ENCODE measurements at regions not wholly inside any gene's neighbourhood (a gene's known extent, or its start where the extent isn't known, plus 50 kb on each side); places are given as distances from the start of the nearest gene placed in this dataset.
A peak's percentile ranks its signal among the peaks of the same experiment; 100 is the strongest.
"Not testable (repeated sequence)": the region's sequence is repeated elsewhere in the genome, so short reads cannot be mapped to it uniquely, and the experiment has no call there.

DNA sequence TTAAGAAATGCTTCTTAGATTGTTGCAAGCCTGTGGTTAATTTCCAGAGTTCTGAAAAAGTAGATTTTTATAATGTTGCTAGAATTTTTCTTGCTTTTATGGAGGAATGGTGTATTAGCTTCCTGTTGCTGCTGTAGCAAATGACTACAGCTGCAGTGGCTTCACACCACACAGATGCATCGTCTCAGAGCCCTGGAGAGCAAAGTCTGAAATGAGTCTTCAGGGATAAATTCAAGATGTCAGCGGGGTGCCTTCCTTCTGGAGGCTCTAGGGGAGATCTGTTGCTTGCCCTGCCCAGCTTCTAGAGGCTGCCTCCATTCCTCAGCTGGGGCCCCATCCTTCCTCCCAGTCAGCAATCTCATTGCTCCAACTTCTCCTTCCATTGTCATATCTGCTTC is 187.8 kb downstream of the ZNF516 start:
- no peak for DNase-seq

DNA sequence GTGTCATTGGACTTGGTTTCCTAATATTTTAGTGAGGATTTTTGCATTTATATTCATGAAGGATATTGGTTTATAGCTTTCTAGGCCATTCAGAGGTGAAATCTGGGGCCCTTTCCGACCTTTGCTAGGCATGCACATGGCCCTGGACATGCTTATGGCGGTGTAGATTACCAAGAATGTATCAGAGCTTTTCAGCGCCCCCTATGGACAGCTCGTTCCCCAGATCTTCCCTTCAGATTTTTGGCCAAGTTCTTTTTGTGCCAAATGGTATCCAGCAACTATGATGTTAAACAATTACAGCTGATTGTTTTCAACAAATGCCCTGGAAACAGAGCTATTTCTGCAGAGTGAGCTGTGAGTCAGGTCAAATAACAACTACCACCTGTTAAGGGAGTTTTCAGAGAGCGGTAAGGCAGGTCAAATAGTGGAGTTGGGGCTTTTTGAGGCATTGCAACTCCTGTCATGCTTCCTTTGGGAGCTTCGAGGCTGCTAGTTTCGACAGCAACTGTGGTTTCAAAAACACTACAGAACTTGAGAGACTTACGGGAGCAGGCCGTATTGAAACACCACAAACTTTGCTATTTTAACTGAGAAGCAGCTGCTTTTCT is 188.3 kb downstream of the ZNF516 start:
- DNase-seq: no peak

DNA sequence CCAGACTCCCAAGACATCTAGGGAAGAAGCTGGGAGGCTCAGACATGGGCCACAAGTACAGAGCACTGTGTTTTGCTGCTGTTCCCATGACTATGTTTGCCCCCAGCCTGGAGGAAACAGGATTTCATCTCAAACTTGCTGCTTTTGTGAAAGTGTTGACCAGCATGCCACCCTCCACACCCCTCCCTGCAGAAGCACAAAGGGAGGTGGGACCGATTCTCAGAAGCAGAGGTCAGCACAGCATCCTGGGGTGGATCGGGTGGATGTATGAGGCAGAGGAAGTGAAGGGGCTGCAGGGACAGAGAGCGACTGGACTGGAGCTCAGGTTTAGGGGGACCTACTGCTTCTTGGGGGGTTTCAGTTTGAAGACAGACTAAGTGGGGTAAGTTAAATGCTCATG is 209.2 kb downstream of the ZNF516 start:
- DNase-seq: no peak

DNA sequence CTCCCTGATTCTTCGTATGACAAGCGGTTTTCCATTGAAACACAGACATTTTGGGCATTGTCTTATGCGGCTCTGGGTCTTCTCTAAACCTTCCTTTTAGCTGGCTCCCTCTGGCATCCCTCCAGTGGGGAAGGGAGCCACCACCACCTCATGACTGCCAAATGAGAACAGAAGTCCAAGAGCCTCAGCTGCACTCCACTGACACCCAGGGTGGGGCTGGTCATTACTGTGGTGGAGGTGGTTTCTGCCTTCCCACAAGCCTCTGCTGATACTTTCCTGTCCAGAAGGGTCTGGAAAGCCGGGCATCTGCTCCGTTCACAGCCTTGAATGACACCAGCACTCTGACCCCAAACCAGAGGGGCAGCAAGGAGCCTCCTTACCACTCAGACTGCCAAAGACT is 213.5 kb downstream of the ZNF516 start:
- DNase-seq: no peak

DNA sequence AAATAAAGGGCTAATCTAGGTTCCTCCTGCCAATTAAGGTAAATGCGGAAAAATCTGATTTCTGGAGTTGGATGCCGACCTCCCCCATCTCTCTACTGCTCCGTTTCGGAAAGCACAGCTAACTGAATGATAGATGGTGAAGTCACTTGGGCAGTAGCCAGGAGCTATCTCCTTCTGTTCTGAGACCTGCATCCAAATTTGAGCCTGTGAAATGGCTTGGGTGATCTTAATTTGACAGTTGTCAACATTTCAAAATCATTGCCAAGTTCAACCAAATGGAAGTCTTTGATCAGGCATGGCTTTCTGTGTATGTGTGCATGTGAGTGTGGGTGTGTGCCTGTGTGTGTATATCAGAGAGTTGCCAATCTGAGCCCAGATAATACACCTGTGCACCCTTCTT is 217.2 kb downstream of the ZNF516 start:
- no peak for DNase-seq

DNA sequence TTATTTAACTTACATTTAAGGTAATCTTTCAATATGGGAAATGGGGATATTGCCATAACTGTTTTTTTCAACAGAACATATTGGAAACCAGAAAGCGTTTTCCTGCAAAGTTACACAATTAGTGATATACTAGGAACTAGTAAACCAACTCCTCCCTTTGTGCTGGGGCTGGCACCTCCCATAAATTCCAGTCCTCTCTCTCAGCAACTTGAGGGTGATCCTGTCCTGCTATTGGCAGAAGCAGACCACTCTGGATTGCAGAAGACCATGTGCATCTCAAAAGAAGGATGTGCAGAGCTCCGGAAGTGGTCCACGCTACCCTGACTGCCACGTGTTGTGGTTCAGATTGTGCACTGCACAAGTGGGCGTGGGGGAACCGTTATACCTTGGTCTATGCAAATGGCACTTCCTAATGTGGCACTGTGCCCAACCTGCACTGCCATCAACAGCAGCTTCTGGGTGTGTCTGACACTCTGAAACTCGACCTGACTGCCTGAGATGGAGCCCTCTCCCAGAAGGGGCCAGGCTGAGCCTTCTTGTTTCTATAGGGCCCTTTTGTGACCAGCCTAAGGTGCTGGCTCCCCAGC is 219.2 kb downstream of the ZNF516 start:
- no peak for DNase-seq

DNA sequence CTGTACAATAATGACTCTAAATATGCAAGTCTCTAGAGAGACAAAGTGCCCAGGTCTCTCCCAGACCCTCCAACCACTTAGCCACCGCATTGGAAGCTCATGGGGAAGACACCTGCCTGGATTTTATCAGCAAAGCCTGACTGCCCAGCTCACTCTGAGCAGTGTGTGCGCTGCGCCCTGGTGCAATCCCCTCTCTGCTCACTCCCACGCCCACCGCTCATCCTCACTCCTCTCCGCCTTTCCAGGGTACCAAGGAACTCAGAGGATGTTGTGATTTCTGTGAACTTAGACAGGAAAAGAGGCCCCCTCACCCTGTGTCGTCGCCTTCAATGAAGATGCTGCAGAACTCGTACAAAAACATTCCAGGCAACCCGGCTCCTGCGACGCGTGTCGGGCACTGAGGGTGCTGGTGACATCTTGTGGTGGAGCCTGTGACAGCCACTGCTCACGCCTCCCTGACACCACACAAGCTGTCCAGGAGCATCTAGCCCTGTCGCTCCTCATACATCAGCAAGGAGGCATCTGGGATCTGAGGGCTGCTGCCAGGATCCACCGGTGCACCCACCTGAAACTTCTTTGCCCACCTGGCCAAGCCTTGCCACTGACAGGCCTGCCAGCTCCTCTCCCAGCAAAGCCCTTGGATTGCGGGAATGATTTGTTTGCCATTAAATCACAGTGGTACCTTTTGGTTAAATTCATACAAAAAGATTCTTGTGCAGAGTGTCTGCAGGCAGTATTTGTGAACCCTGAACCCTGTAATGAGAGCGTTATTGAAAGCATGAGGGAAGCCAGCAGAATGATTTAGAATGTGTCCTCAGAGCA is 220.4 kb downstream of the ZNF516 start:
- DNase-seq: no peak

DNA sequence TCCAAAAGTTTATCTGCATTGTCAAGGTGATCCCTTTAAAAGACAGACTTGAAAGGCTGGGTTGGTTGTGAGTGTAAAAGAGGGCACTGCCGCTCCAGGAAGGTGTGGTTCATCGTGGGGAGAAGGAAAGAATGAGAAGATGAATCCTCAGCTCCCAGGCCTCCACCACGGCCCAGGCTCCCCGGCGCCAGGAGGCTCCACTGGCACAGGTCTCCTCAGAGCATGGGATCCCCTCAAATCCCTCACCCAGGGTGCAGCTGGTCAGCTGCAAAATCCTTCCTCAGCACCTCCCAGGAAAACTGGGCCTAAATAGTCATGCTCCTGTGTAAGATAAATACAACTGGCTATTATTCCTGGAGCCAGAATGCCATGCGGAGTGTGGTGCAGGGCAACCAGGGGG is 221.1 kb downstream of the ZNF516 start:
- DNase-seq: no peak

DNA sequence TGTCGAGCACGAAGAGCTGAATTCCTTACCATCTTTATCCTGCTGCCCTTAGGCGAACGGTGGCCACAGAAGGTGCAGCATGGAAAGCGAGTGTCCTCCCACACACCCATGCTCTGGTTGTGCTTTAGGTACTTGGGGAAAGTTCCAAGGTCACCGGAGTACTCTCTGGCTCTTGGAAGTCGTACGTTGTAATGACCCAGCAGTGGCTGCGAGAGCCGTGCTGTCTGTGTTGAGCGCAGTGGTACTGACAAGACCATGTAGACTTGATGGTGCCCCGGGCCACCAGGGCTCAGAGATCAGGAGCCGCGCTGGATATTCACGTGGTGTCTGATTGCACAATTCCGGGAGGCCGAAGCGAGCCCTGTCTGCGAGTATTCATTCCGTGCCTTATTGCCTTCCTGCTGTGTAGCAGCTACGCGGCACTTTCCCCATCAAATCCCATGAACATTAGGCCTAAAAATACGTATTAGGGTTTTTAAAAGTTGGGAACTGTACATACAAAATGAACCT is 222.0 kb downstream of the ZNF516 start:
- no peak for DNase-seq

DNA sequence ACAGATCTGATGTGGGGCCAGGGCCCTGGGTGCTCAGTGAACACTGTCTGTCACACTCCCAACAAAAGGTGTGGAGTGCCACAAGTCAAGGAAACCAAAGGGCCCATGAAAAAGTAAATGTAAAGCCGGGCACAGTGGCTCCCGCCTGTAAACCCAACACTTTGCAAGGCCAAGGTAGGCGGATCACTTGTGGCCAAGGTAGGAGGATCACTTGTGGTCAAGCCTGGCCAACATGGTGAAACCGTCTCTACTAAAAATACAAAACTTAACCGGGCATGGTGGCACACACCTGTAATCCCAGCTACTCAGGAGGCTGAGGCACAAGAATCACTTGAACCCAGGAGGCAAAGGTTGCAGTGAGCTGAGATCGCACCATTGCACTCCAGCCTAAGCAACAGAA is 227.6 kb downstream of the ZNF516 start:
- not testable (repeated sequence) for DNase-seq

DNA sequence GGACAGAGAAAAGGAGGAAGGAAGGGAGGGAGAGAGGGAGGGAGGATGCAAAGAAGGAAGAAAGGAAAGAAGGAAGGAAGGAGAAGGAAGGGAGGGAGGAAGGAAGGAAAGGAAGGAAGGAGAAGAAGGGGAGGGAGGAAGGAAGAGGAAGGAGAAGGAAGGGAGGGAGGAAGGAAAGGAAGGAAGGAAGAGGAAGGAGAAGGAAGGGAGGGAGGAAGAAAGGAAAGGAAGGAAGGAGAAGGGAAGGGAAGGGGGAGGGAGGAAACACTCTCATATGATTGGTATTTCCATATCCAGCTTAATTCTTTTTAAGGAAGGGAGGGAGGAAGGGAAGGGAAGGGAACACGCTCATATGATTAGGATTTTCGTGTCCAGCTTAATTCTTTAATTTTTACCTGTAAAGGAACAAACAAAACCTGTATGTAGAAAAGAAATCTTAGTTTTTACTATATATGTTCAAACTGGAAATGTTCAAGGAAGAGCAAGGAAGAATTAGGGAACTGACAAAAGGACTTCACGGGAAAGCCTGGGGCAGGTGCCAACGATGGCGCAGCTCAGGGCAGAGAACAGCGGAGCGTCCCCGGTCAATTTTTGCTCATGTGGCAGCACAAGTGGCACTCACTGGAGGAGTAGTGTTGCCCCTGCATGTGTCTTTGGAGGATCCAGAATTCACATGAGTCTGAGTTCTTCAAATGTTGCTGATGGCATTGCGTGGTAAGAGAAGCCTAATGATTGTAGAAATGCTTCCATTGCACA is 228.6 kb downstream of the ZNF516 start:
- DNase-seq: no peak

DNA sequence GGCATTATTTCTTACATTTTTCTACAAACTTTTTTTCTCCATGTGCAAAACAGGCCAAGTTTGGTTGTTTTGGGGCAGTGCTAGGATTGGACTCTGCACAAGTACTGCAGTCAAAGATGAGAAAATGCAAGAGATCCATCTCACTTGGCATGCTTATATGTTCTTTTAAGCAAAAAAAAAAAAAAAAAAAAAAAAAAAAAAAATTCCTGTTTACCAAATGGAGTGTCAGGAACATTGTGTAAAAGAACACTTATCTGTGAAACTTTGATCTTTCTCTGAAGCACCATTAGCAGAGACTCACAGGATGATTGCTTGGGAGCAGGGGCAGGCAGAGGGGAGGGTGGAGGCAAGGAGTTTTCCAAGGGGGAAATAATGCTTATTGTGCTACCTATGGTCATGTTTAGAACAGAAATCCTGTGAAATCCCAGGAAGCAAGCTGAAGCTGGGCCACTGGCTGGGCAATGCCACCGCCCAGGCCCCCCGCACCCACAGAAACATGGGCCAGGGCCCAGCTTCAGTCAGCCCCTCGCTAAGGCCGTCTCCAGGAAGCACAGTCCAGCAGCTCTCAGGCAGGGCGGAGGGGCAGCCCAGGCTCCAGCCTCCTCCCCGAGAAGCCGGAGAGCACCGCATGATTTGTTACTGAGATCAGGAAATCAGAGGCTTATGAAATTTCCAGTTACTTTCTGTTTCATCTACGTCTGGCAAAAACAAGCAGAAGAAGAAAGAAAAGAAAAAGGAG is 229.4 kb downstream of the ZNF516 start:
- peak in 1 of 2 donors; percentile 6 for DNase-seq

DNA sequence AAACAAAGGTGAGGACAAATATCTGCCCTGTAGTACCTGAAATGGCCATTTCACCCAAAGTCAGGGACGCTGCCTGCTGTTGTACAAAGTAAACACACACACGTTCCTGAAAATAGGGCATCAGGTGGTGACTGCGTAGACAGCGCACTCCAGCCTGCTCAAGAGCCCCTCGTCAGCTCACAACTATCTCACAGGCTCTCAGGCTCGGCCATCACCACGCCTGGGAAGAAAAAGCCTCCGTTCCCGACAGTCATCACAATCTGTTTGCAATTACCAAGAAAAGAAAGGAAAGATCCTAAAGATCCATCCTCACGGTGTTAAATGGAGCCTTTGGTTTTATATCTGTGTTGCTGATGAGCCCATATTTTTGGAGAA is 230.2 kb downstream of the ZNF516 start:
- no peak for DNase-seq

DNA sequence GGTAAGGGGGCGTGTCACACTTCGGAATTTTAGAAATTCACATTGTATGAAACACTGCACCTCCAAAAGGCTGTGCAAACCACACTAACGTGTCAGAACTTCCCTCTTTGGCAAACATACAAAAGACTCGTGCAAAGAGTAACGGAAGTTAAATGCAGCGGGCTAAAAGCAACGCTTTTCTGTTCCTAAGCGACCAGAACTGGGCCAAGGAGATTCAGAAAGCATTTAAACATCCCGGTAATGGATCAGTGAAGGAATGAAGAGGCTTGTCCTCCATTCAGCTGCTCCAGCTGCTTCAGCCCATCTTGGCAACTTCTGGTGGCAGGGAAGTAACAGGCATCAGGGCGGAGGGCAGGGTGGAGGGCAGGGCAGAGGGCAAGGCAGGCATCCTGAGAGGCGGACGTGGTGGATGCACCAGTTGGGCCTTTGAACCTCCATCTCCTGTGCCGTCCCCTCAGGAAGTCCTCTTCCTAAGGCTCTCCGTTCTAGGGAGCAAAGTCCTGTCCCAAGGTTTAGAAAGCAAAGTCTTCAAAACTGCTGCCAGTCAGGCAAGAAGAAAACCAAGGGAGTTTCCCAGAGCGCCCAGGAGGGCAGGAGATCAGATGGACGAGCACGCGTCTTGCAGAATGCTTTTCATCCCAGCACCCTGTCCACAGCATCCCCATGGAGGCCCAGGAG is 230.7 kb downstream of the ZNF516 start:
- no peak for DNase-seq

DNA sequence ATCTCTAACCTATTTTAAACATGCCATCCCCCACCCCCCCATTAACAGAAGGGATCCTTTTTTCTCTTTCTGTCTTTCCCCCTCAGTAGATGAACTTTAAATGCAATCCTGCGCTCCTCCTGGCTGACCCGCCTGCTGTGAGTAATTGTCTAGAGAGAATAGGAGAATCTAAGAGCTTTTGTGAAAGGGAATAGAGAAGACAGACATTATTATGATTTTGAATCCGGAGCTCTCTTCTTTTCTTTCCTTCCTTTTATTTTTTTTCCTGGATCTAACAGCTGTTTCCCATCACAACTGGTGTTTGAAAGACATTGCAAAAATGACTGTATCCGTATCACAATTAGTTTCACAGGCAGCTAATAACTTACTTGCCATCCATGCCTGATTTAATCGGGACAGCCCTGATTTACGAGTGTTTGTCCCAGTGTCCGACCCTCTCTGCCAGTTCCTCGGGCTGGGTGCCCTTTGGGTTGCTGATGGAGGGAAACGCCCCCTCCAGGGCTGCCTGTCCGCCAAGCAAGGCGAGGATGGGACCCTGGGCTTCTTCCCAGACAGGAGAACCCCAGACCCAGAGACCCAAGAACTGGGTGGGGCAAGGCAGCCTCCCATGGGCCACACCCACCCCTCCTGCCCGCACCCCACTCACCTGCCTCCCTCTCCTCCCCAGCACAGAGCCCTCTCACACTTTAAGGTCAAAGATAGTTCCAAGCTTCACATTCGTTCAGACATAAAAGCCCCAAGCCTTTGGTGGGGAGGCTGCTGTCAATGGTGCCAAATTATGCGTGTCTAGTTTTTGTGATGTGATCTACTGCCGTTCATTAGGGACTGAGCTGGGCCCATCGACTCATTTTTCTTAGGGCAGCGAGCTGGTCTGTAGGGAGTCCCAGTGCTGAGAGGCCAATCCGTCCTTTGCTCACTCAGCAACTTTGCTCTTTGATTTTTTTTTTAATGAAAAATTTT is 231.7 kb downstream of the ZNF516 start:
- no peak for DNase-seq

DNA sequence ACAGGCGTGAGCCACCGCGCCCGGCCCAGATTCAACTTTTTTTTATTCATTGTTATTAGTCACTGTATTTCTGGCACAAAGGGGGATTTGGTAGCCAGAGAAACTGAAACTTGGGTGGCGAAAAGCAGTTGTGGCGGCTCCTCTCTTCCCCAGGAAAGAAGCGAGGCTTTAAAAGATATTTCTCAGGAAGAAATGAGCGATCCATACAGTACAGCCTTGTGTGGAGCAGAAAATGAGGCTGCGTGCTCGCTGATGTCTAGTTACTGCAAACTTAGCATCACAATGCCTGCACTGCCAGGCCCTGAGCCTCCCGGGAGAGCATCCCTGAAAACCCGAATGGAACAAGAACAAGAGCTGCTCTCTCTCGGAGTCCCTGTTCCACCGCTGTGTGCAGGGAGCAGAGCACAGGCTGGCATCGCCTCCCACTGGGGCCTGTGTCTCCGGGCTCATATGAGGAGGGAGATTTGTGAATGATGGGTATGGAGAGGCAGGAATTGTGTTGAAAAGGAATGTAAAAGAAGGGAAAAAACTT is 234.0 kb downstream of the ZNF516 start:
- DNase-seq: no peak

DNA sequence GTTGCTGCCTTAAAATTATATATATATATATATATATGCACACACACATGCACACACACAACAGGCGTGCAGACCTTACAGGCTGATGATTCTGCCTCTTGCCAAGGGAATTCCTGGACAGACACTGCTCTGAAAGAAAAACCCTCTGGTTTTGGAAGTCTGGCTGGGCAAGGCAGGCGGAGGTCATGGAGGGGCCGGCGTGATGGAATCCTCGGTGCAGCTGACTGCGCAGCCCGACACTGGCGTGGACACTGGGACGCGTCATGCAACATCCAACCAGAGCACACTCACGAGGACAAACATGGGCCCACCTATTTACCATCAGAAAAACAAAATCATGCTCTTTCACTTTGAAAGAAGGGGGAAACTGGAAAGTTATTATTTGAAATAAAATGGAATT is 235.3 kb downstream of the ZNF516 start:
- DNase-seq: no peak

DNA sequence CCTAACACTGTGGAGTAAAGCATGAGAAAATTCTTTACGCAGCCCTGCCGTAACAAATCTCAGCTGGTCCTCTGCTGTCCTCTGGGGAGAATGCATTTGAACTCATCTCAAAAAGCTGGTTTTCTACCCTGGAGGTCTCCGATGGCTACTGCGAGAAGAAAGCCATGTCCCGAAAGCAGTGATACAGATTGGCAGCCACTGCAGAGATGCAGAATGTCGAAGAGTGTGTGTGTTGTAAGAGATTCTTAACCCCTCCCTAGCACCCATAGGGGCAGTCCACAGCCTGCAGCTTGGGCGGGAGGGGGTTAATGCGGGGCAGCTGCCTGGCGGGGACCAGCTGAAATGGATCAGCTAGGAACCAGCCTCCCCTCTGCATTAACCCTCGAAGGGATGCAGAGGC is 235.9 kb downstream of the ZNF516 start:
- DNase-seq: no peak

DNA sequence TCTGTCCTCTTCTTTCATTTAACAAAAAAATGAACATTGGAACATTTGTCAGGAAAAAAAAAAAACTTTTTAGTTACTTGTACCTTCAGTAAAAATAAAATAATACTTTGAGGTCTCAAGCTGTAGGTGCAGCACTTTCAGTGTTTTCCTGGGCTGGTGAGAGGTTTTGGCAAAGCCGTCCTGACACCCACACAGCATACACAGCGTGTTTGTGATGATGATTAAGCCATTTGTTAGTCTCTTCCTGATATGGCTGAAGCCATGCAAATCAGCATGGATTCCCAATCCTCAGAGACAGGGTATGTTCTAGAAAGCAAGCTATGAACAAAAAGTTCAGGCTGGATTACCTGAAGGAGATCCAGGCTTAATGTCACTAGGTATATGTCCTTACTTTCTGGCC is 236.8 kb downstream of the ZNF516 start:
- DNase-seq: no peak

DNA sequence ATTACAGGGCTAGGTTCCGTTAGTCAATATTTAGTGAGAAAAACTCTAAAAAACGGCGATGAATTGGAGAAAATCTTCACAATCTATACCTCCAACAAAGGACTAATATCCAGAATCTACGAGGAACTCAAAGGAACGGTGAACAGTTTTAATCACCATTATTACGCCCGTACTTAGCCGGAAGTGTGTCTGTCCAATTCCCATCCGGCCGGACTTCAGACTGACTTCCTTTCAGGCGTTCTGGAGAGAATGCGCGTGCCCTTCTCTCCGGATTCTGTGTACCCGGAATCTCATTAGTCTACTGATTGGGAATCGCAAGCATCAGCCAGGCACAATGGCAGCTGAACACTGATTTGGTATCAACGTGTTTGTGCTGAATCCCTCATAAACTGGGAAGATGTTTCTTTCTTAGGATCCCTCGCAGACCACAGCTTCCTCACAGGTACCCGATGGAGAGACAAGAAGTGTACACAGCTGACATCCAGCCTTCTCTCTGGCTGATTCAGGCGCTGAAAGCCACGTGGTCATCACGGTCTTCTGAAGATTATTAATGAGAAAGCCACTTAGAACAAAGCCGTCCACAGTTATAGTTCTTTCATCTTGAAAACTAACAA is 239.9 kb downstream of the ZNF516 start:
- DNase-seq: no peak

All from inflammatory macrophage (primary cell).